ENCODE measurements at regions not wholly inside any gene's neighbourhood (a gene's known extent, or its start where the extent isn't known, plus 50 kb on each side); places are given as distances from the start of the nearest gene placed in this dataset.

DNA sequence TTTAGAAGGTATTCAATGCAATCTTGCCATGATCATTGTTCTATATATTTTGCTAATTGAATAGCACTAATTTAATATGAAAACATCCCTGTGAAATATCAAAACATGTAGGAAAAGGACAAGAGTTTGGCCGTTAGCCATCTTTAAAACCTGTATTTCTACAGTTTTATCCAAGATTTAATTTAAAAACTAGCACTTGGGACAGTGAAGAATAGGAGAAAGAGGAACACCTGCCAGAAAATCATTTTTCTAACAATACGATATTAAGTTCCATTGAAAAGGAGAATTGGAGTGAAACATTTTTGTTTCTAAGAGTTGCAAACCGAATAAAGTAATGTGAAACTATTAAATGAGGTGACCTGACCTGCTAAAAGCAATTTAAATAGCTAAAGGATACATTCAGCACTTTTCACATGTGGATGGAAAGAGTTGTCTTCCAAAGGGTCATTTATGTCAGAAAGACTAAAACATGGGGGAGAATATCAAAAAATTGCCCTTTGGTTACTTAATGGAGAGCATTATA lies 1673.6 kb upstream of the MIR17HG start:
- DNase-seq (ENCODE audit: low read depth, low spot score): no peak
- no peaks in the 10 kb centered on the region for H3K9me3 ChIP-seq (ENCODE audit: control insufficient read depth, insufficient read depth, low read length)
- H3K27ac ChIP-seq (ENCODE audit: low read depth, low read length): no peak overlapping the region
- POLR2A ChIA-PET: no interaction called here
- H3K4me3 ChIP-seq (ENCODE audit: low read depth, low read length): no peak overlapping the region
- no peaks in the 10 kb centered on the region for H3K27me3 ChIP-seq (ENCODE audit: control insufficient read depth, insufficient read depth, low read length)
- no peak for TF ChIP-seq CTCF (IDR thresholded peaks at IDR 0.05; ENCODE audit: low read depth, low read length)
- CTCF ChIA-PET: no interaction called here

- CTCF ChIA-PET: no interaction called here
- no peak for DNase-seq (ENCODE audit: low read depth, low spot score)
Measured at GRCh38 chr13:89678466-89679121, 1668.9 kb upstream of the MIR17HG start.

GRCh38 chr13:89684896-89685295 lies 1662.6 kb upstream of the MIR17HG start:
- H3K9me3 ChIP-seq (ENCODE audit: control insufficient read depth, insufficient read depth, low read length): no peaks in the 10 kb centered on the region
- DNase-seq (ENCODE audit: low read depth, low spot score): no peak
- no peak overlapping the region for H3K27ac ChIP-seq (ENCODE audit: low read depth, low read length)
- ChIA-PET CTCF (interaction anchor here (0.7 kb wide), 1 partner anchor 11 kb away, joined by 3 read pairs; no protein-coding TSS in a partner anchor), POLR2A (no interaction called here)
- H3K4me3 ChIP-seq (ENCODE audit: low read depth, low read length): no peak overlapping the region
- H3K27me3 ChIP-seq (ENCODE audit: control insufficient read depth, insufficient read depth, low read length): no peaks in the 10 kb centered on the region
- TF ChIP-seq CTCF (IDR thresholded peaks at IDR 0.05; ENCODE audit: low read depth, low read length): no peak

More at GRCh38 chr13:89678466-89679121, 1668.9 kb upstream of the MIR17HG start:
- no peaks in the 10 kb centered on the region for H3K9me3 ChIP-seq (ENCODE audit: control insufficient read depth, insufficient read depth, low read length)
- H3K27ac ChIP-seq (ENCODE audit: low read depth, low read length): no peak overlapping the region
- no peaks in the 10 kb centered on the region for H3K27me3 ChIP-seq (ENCODE audit: control insufficient read depth, insufficient read depth, low read length)
- H3K4me3 ChIP-seq (ENCODE audit: low read depth, low read length): no peak overlapping the region
- POLR2A ChIA-PET: no interaction called here
- TF ChIP-seq CTCF (IDR thresholded peaks at IDR 0.05; ENCODE audit: low read depth, low read length): no peak

GRCh38 chr13:89686171-89686570 lies 1661.3 kb upstream of the MIR17HG start:
- Histone ChIP-seq H3K9me3 (ENCODE audit: control insufficient read depth, insufficient read depth, low read length) (no peaks in the 10 kb centered on the region), H3K4me3 (ENCODE audit: low read depth, low read length) (no peak overlapping the region), H3K27me3 (ENCODE audit: control insufficient read depth, insufficient read depth, low read length) (no peaks in the 10 kb centered on the region), H3K27ac (ENCODE audit: low read depth, low read length) (no peak overlapping the region)
- TF ChIP-seq CTCF (IDR thresholded peaks at IDR 0.05; ENCODE audit: low read depth, low read length): no peak
- ChIA-PET CTCF (no interaction called here), POLR2A (no interaction called here)
- DNase-seq (ENCODE audit: low read depth, low spot score): no peak

GRCh38 chr13:89687066-89687465 lies 1660.4 kb upstream of the MIR17HG start:
- Histone ChIP-seq H3K27me3 (ENCODE audit: control insufficient read depth, insufficient read depth, low read length) (no peaks in the 10 kb centered on the region), H3K27ac (ENCODE audit: low read depth, low read length) (no peak overlapping the region), H3K9me3 (ENCODE audit: control insufficient read depth, insufficient read depth, low read length) (no peaks in the 10 kb centered on the region), H3K4me3 (ENCODE audit: low read depth, low read length) (no peak overlapping the region)
- no peak for DNase-seq (ENCODE audit: low read depth, low spot score)
- POLR2A ChIA-PET: no interaction called here
- CTCF ChIA-PET: no interaction called here
- no peak for TF ChIP-seq CTCF (IDR thresholded peaks at IDR 0.05; ENCODE audit: low read depth, low read length)

Data from AG04450 (cell line).